ENCODE measurements at regions not wholly inside any gene's neighbourhood (a gene's known extent, or its start where the extent isn't known, plus 50 kb on each side); places are given as distances from the start of the nearest gene placed in this dataset.
A peak's percentile ranks its signal among the peaks of the same experiment; 100 is the strongest.

DNA sequence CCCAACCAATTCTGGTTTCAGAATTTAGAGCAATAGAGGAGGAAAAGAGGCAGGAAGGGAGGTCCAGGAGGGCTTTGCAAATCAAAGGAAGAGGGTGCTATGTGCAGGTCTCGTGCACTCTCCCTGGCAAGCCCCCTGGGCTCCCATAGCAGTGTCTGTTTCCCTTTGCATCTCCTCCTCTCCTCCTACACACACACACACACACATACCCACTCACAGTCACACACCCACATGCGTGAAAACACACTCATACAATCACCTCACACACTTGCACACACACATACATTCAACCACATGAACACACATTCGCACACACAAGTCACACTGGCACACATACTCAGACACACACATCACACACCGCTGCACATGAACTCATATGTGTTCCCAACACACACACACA is 105.3 kb downstream of the OAT start:
- Histone ChIP-seq H4K8ac (replicated peaks; ENCODE audit: insufficient read length, low read depth, low read length) (peak overlapping the region; percentile 61), H2BK120ac (ENCODE audit: low read depth, low read length, poor library complexity, severe bottlenecking) (no peak overlapping the region), H3K18ac (ENCODE audit: insufficient read length, low read depth, low read length) (no peak overlapping the region), H2BK20ac (ENCODE audit: low read depth, low read length, poor library complexity, severe bottlenecking) (no peak overlapping the region), H3K4me2 (ENCODE audit: insufficient read depth, insufficient read length, low read length) (no peak overlapping the region), H3K27me3 (ENCODE audit: insufficient read depth, low read length) (no peaks in the 10 kb centered on the region), H3K79me2 (ENCODE audit: insufficient read depth, low read length) (no peaks in the 10 kb centered on the region), H2BK15ac (ENCODE audit: low read depth, low read length) (no peak overlapping the region), H3K27ac (ENCODE audit: insufficient read length, low read depth, low read length) (no peak overlapping the region), H3K9ac (ENCODE audit: extremely low read depth, insufficient read length, low read length) (no peak overlapping the region), H3K4ac (ENCODE audit: low read depth, low read length) (no peak overlapping the region), H2AFZ (ENCODE audit: low read length) (no peak overlapping the region), H3K23me2 (ENCODE audit: insufficient read length, low read depth, low read length, poor library complexity, severe bottlenecking) (no peaks in the 10 kb centered on the region), H3T11ph (ENCODE audit: low read length) (no peak overlapping the region), H4K91ac (ENCODE audit: insufficient read length, low read depth, low read length) (no peak overlapping the region), H3K23ac (ENCODE audit: insufficient read length, low read depth, low read length) (no peak overlapping the region), H2BK12ac (ENCODE audit: insufficient read length, low read depth, low read length) (no peak overlapping the region), H2AK5ac (ENCODE audit: insufficient read length, low read length) (no peak overlapping the region), H3K14ac (ENCODE audit: insufficient read depth, low read length) (no peak overlapping the region), H3K56ac (ENCODE audit: insufficient read length, low read depth, low read length) (no peak overlapping the region), H4K20me1 (ENCODE audit: control insufficient read depth, insufficient read depth, insufficient read length) (no peaks in the 10 kb centered on the region), H3K79me1 (ENCODE audit: insufficient read depth, low read depth, low read length, poor library complexity, severe bottlenecking) (no peaks in the 10 kb centered on the region), H3K4me1 (ENCODE audit: insufficient read depth, low read length) (no peaks in the 10 kb centered on the region), H2BK5ac (ENCODE audit: insufficient read length, low read length) (no peak overlapping the region), H3K9me3 (ENCODE audit: control insufficient read depth, low read depth, low read length) (no peaks in the 10 kb centered on the region), H4K5ac (ENCODE audit: insufficient read length, low read depth, low read length) (peak overlapping the region; percentile 19)
- Mint-ChIP-seq H3K4me3 (no peak overlapping the region), H3K36me3 (ENCODE audit: insufficient read depth in 1 of 3, low read depth in 3 of 3) (no peaks in the 10 kb centered on the region), H3K27ac (no peak overlapping the region), H3K4me1 (no peaks in the 10 kb centered on the region), H3K27me3 (ENCODE audit: low read depth) (no peaks in the 10 kb centered on the region; the same call in 1 of the 2 replicates), H3K9me3 (0 out of 5 replicates have a peak, but pooled peaks cover 0 to 2% of the 10 kb centered on the region in 2 experiments)
- WGBS (ENCODE audit: extremely low coverage, insufficient read length, low lambda C conversion rate): no CpG with 5 or more reads among the region's 4 CpGs
- no peak for DNase-seq
- TF ChIP-seq, protein P1, sequence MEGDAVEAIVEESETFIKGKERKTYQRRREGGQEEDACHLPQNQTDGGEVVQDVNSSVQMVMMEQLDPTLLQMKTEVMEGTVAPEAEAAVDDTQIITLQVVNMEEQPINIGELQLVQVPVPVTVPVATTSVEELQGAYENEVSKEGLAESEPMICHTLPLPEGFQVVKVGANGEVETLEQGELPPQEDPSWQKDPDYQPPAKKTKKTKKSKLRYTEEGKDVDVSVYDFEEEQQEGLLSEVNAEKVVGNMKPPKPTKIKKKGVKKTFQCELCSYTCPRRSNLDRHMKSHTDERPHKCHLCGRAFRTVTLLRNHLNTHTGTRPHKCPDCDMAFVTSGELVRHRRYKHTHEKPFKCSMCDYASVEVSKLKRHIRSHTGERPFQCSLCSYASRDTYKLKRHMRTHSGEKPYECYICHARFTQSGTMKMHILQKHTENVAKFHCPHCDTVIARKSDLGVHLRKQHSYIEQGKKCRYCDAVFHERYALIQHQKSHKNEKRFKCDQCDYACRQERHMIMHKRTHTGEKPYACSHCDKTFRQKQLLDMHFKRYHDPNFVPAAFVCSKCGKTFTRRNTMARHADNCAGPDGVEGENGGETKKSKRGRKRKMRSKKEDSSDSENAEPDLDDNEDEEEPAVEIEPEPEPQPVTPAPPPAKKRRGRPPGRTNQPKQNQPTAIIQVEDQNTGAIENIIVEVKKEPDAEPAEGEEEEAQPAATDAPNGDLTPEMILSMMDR (conservative IDR thresholded peaks at IDR 0.05): no peak
